ENCODE measurements at regions not wholly inside any gene's neighbourhood (a gene's known extent, or its start where the extent isn't known, plus 50 kb on each side); places are given as distances from the start of the nearest gene placed in this dataset.
"Not testable (repeated sequence)": the region's sequence is repeated elsewhere in the genome, so short reads cannot be mapped to it uniquely, and the experiment has no call there.

- not testable (repeated sequence) for TF ChIP-seq CTCF (conservative IDR thresholded peaks at IDR 0.05; ENCODE audit: low read depth in 2 of 2); NANOG (IDR thresholded peaks at IDR 0.05; ENCODE audit: borderline replicate concordance); POLR2AphosphoS5 (IDR thresholded peaks at IDR 0.05; ENCODE audit: low read depth); EZH2 (IDR thresholded peaks at IDR 0.05; ENCODE audit: low read depth, unreplicated experiment); EZH2phosphoT487 (IDR thresholded peaks at IDR 0.05; ENCODE audit: unreplicated experiment); REST (IDR thresholded peaks at IDR 0.05; ENCODE audit: unreplicated experiment); ZNF114 (CRISPR knock-in tag; IDR thresholded peaks at IDR 0.05); CREB1 (CRISPR knock-in tag; IDR thresholded peaks at IDR 0.05; ENCODE audit: low read depth); JUNB (IDR thresholded peaks at IDR 0.05; ENCODE audit: unreplicated experiment); ETS1 (IDR thresholded peaks at IDR 0.05); ZNF331 (CRISPR knock-in tag; IDR thresholded peaks at IDR 0.05; ENCODE audit: low read depth)
Measured at GRCh38 chr7:90070238-90070637, 84.0 kb upstream of the STEAP1 start.
